Gastrocnemius medialis (tissue), 4 donors: ENCODE measurements at regions not wholly inside any gene's neighbourhood (a gene's known extent, or its start where the extent isn't known, plus 50 kb on each side); places are given as distances from the start of the nearest gene placed in this dataset.

Source experiments
- ATAC-seq, 2 donors: fragments of 150-250 bp; one replicate each; pipeline ENCODE4 v1.9.1; 2016
- DNase-seq, 2 donors: peaks; one replicate each; pipeline ENCODE4 v3.0.0-alpha.2; 2019
- H3K27ac ChIP-seq, 4 donors: fragments of 200-600 bp; sonication (generic); 1 replicate in 1 of 4; 2 replicates in 3 of 4; pipeline ENCODE4 v1.5.1; 2016 to 2018; ENCODE audit warnings: mild to moderate bottlenecking in 2 of 4, moderate library complexity in 1 of 4
- H3K27me3 ChIP-seq, 3 donors: fragments of 200-600 bp; sonication (generic) in 2 of 3; 1 replicate in 1 of 3; 2 replicates in 2 of 3; pipeline versions ENCODE4 v1.5.1 to v1.6.0; 2016 to 2019; ENCODE audit warnings: mild to moderate bottlenecking in 1 of 3, moderate library complexity in 1 of 3
- H3K36me3 ChIP-seq, 2 donors: fragments of 200-600 bp; sonication (generic) in 1 of 2; one replicate each; pipeline ENCODE4 v1.5.1; 2017 to 2018
- H3K4me1 ChIP-seq, 2 donors: fragments of 200-600 bp; sonication (generic) in 1 of 2; one replicate each; pipeline ENCODE4 v1.5.1; 2016 to 2017; ENCODE audit warnings: mild to moderate bottlenecking in 2 of 2
- H3K4me3 ChIP-seq, 4 donors: fragments of 200-600 bp; sonication (generic) in 3 of 4; 1 replicate in 1 of 4; 2 replicates in 3 of 4; pipeline ENCODE4 v1.5.1; 2016 to 2019; ENCODE audit warnings: mild to moderate bottlenecking in 2 of 4
- H3K9me3 ChIP-seq, 3 donors: fragments of 200-600 bp; sonication (generic) in 2 of 3; 1 replicate in 1 of 3; 2 replicates in 2 of 3; pipeline ENCODE4 v1.5.1; 2016 to 2019
- POLR2A ChIP-seq, 2 donors: fragments of 450-650 bp; IDR thresholded peaks; one replicate each; pipeline ENCODE4 v1.6.1; 2017; ENCODE audit warnings: antibody characterized with exemption in 2 of 2, mild to moderate bottlenecking in 2 of 2, moderate library complexity in 2 of 2
- in situ Hi-C, 4 donors: fragments of 200-750 bp; cut with MboI; loops; one replicate each; pipeline versions ENCODE4 v1.15.0 to v1.8.0; 2017; ENCODE audit warnings: low sequenced_read_pairs in 4 of 4
- intact Hi-C: fragments of 100-400 bp; cut with DNase I; formaldehyde crosslinking; loops from one replicate; pipeline ENCODE4 v1.15.1; 2023; ENCODE audit warnings: low total_unique reads
- TF ChIP-seq, protein P1 (sequence below), 5 experiments: fragments of 450-650 bp in 3 of 5; fragments of 200-600 bp in 2 of 5; sonication (generic) in 2 of 5; IDR thresholded peaks in 4 of 5; conservative IDR thresholded peaks in 1 of 5; 1 replicate in 4 of 5; 2 replicates in 1 of 5; pipeline ENCODE4 v1.5.1; 2016 to 2019; ENCODE audit warnings: antibody characterized with exemption in 5 of 5, mild to moderate bottlenecking in 3 of 5, moderate library complexity in 3 of 5

- intact Hi-C loops = no loop called here
- no peak overlapping the region for H3K27ac ChIP-seq
These were observed 536.9 kb upstream of the CDH11 start for GRCh38 chr16:65658787-65659220.

GRCh38 chr16:65658349-65658748 is 536.5 kb upstream of the CDH11 start:
- no peak overlapping the region for H3K27ac ChIP-seq
- intact Hi-C loops (no loop called here), in situ Hi-C loops (no loop called here)
- TF ChIP-seq, protein P1, sequence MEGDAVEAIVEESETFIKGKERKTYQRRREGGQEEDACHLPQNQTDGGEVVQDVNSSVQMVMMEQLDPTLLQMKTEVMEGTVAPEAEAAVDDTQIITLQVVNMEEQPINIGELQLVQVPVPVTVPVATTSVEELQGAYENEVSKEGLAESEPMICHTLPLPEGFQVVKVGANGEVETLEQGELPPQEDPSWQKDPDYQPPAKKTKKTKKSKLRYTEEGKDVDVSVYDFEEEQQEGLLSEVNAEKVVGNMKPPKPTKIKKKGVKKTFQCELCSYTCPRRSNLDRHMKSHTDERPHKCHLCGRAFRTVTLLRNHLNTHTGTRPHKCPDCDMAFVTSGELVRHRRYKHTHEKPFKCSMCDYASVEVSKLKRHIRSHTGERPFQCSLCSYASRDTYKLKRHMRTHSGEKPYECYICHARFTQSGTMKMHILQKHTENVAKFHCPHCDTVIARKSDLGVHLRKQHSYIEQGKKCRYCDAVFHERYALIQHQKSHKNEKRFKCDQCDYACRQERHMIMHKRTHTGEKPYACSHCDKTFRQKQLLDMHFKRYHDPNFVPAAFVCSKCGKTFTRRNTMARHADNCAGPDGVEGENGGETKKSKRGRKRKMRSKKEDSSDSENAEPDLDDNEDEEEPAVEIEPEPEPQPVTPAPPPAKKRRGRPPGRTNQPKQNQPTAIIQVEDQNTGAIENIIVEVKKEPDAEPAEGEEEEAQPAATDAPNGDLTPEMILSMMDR (IDR thresholded peaks at IDR 0.05 in 4 of 5, conservative IDR thresholded peaks at IDR 0.05 in 1 of 5) = no peak
- no peak for TF ChIP-seq POLR2A (IDR thresholded peaks at IDR 0.05)
- H3K4me3 ChIP-seq = no peak overlapping the region
- H3K36me3 ChIP-seq = no peaks in the 10 kb centered on the region
- no peaks in the 10 kb centered on the region for H3K9me3 ChIP-seq
- H3K4me1 ChIP-seq = no peaks in the 10 kb centered on the region
- peaks cover 0 to 9% (median 0%) of the 10 kb centered on the region in 3 donors for H3K27me3 ChIP-seq
- ATAC-seq (no peak), DNase-seq (no peak)

More at GRCh38 chr16:65658787-65659220, 536.9 kb upstream of the CDH11 start:
- no peaks in the 10 kb centered on the region for H3K36me3 ChIP-seq
- no peak for ATAC-seq
- no peaks in the 10 kb centered on the region for H3K9me3 ChIP-seq
- in situ Hi-C loops = no loop called here
- H3K27me3 ChIP-seq = peaks cover 0 to 9% (median 0%) of the 10 kb centered on the region in 3 donors
- TF ChIP-seq POLR2A (IDR thresholded peaks at IDR 0.05) = no peak
- TF ChIP-seq, protein P1 (IDR thresholded peaks at IDR 0.05 in 4 of 5, conservative IDR thresholded peaks at IDR 0.05 in 1 of 5) = no peak
- no peak for DNase-seq
- H3K4me3 ChIP-seq = no peak overlapping the region
- no peaks in the 10 kb centered on the region for H3K4me1 ChIP-seq

- Histone ChIP-seq H3K27me3 (peaks cover 0 to 9% (median 0%) of the 10 kb centered on the region in 3 donors), H3K4me1 (no peaks in the 10 kb centered on the region), H3K36me3 (no peaks in the 10 kb centered on the region), H3K27ac (no peak overlapping the region), H3K4me3 (no peak overlapping the region), H3K9me3 (no peaks in the 10 kb centered on the region)
- in situ Hi-C loops (no loop called here), intact Hi-C loops (no loop called here)
- ATAC-seq (no peak), DNase-seq (no peak)
- TF ChIP-seq POLR2A (IDR thresholded peaks at IDR 0.05) = no peak
- TF ChIP-seq, protein P1 (IDR thresholded peaks at IDR 0.05 in 4 of 5, conservative IDR thresholded peaks at IDR 0.05 in 1 of 5) = no peak
These were observed 535.7 kb upstream of the CDH11 start for GRCh38 chr16:65657556-65657955.

- ATAC-seq = no peak
- peaks cover 0 to 9% (median 0%) of the 10 kb centered on the region in 3 donors for H3K27me3 ChIP-seq
- no peaks in the 10 kb centered on the region for H3K4me1 ChIP-seq
- DNase-seq = no peak
- in situ Hi-C loops (no loop called here), intact Hi-C loops (no loop called here)
- no peak overlapping the region for H3K27ac ChIP-seq
- TF ChIP-seq, protein P1 (IDR thresholded peaks at IDR 0.05 in 4 of 5, conservative IDR thresholded peaks at IDR 0.05 in 1 of 5) = no peak
- TF ChIP-seq POLR2A (IDR thresholded peaks at IDR 0.05) = no peak
- H3K9me3 ChIP-seq = no peaks in the 10 kb centered on the region
- H3K4me3 ChIP-seq = no peak overlapping the region
- no peaks in the 10 kb centered on the region for H3K36me3 ChIP-seq
These were observed 535.2 kb upstream of the CDH11 start for GRCh38 chr16:65657071-65657494.

DNA sequence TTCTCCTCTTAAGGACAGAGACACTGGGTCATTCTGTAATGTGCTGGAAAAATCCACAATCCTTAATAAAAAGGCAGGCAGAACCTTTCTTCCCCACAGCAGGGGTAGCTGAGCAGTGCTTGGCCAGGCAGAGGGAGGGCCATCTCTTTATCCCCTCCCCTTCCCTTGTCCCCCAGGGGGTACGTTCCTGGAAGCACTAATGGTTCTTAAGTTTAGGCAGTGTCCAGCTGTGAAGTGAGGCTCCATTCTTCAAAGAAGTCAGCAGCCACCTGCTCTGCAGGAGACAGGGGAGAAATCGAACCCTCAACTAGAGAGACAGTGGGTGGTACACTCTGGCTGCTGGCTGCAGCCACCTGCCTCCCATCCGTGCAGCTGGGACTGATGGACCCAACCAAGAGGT is 533.9 kb upstream of the CDH11 start:
- TF ChIP-seq, protein P1 (IDR thresholded peaks at IDR 0.05 in 4 of 5, conservative IDR thresholded peaks at IDR 0.05 in 1 of 5) = no peak
- TF ChIP-seq POLR2A (IDR thresholded peaks at IDR 0.05) = no peak
- DNase-seq (no peak), ATAC-seq (no peak)
- in situ Hi-C loops = no loop called here
- H3K27ac ChIP-seq = no peak overlapping the region
- peaks cover 0 to 9% (median 0%) of the 10 kb centered on the region in 3 donors for H3K27me3 ChIP-seq
- no peaks in the 10 kb centered on the region for H3K36me3 ChIP-seq
- H3K4me1 ChIP-seq = no peaks in the 10 kb centered on the region
- H3K9me3 ChIP-seq = no peaks in the 10 kb centered on the region
- no peak overlapping the region for H3K4me3 ChIP-seq
- intact Hi-C loops = no loop called here
